GM13977 (cell line): ENCODE measurements at regions not wholly inside any gene's neighbourhood (a gene's known extent, or its start where the extent isn't known, plus 50 kb on each side); places are given as distances from the start of the nearest gene placed in this dataset.

Experiments
- DNase-seq: peaks from one replicate; pipeline ENCODE4 v3.0.0; 2012; ENCODE audit warnings: low spot score
- in situ Hi-C: fragments of 300-500 bp; cut with MboI; formaldehyde crosslinking; loops from one replicate; pipeline ENCODE4 v1.12.0; 2022; ENCODE audit warnings: low sequenced_read_pairs, low pct_unique_long_range_greater_than_20kb, mixed read lengths, inconsistent platforms; ENCODE audit not compliant: unreplicated experiment
- TF ChIP-seq, protein P1 (sequence below): IDR thresholded peaks from 2 replicates; pipeline ENCODE4 v1.5.1; 2012; ENCODE audit warnings: mild to moderate bottlenecking, control low read depth; ENCODE audit not compliant: insufficient read depth; ENCODE audit errors: extremely low read depth, missing control alignments

DNA sequence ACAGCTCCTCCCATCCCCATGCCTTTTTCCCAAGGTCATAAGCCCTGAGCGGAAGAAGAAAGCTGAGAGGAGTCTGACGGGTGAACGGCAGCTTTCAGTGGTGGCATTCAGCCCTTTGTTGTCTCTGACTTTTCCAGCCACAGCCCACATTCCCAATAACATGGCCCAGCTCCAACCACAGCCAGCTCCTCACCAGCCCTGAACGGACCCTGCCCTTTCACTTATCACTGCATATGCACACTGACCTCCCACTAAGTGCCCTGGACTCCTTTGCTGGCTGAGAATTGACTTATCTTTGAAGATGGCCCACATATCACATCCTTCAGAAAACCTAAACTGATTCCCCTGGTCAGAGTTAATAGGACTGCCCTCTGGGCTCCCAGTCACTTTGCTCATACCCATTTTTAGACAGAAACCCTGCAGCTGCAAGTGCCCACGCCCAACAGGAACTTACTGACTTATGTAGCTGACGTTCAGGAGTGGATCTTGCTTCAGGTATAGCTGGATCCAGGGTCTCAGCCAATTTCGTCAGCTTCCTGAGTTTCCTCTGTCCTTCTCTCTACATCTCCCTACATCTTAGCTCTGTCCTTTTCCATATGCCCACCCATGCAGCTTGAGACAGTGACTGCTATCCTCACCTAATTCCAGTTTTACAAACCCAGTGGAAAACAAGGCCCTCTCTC lies 348.5 kb upstream of the PROK2 start:
- in situ Hi-C loops = no loop called here
- DNase-seq = no peak
- TF ChIP-seq, protein P1, sequence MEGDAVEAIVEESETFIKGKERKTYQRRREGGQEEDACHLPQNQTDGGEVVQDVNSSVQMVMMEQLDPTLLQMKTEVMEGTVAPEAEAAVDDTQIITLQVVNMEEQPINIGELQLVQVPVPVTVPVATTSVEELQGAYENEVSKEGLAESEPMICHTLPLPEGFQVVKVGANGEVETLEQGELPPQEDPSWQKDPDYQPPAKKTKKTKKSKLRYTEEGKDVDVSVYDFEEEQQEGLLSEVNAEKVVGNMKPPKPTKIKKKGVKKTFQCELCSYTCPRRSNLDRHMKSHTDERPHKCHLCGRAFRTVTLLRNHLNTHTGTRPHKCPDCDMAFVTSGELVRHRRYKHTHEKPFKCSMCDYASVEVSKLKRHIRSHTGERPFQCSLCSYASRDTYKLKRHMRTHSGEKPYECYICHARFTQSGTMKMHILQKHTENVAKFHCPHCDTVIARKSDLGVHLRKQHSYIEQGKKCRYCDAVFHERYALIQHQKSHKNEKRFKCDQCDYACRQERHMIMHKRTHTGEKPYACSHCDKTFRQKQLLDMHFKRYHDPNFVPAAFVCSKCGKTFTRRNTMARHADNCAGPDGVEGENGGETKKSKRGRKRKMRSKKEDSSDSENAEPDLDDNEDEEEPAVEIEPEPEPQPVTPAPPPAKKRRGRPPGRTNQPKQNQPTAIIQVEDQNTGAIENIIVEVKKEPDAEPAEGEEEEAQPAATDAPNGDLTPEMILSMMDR = no peak

DNA sequence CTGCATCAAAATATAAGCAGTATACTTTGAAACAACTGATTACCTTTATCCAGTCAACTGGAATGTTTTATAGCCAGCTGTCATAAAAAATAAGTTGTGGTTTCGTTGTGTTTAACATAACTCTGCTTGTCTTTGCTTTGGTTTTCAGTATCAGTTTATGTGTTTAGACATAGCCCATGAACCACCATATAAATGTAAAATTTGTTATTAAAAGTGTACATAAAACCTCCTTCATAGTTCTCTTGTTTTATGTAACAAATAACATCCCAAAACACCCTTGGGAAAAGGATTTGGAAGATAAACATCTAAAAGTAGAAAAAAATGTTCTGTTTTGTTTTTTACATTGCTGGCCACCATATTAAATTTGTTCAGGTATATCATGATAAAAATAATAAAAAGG lies 347.0 kb upstream of the PROK2 start:
- no peak for DNase-seq
- TF ChIP-seq, protein P1 = no peak
- in situ Hi-C loops = no loop called here

DNA sequence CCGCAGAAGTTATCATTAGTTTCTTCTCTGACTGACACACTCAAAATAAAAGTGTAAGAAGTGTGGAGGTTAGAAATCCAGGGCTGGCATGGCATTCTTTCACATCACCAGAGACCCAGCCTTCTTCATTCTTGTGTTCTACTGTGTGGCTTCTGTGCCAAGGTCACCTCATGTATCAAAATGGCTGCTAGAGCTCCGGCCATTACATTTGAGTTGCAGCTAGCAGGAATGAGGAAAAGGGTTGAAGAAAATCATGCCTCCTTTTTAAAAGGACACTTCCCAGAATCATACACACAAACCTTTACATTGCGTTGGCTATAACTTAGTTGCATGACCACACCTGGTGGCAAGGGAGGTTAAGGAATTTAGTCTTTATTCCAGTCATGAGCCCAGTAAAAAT lies 345.6 kb upstream of the PROK2 start:
- TF ChIP-seq, protein P1 = no peak
- in situ Hi-C loops = no loop called here
- DNase-seq = no peak

DNA sequence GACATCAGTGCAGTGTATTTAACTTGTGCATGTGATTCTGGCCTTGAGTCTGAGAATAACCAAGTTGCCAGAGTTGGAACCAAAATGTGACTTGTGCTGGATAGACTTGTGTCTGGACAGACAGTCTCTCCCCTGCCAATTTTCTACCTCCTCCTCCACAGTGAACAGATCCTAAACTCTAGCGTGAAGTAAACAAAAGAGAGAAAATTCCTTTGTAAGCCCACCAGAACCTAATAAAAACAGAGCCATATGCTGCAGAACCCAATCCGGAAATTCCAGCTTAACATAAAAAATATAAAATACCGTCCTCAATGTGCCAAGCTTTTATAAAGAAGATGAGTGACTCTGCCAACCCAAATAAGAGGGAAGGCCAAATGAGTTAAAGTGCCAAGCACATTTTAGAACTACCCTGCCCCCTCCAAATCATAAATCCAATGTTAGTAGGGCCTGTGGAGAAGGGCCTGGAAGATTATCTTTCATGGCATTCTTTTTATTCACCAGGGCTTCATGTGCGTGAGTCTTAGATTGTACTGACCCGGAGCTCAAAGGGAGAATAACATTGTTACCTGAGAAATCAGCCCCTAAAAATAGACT lies 344.6 kb upstream of the PROK2 start:
- in situ Hi-C loops = no loop called here
- no peak for DNase-seq
- TF ChIP-seq, protein P1 = no peak

DNA sequence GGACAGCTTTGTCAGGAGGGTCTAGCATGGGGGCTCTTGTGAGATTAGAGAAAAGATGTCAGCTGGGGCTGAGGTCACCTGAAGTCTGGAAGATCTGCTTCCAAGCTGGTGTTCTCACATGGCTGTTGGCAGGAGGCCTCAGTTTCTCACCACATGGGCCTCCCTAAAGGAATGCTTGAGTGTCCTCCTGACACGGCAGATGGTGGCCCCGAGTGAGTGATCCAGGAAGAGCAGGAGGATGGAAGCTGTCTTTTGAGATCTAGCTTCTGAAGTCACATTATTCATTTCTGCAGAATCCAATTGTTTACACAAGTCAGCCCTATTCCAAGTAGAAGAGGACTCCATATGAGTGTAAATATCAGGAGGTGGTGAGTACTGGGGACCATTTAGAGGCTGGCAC lies 344.0 kb upstream of the PROK2 start:
- TF ChIP-seq, protein P1 = no peak
- in situ Hi-C loops = no loop called here
- no peak for DNase-seq

DNA sequence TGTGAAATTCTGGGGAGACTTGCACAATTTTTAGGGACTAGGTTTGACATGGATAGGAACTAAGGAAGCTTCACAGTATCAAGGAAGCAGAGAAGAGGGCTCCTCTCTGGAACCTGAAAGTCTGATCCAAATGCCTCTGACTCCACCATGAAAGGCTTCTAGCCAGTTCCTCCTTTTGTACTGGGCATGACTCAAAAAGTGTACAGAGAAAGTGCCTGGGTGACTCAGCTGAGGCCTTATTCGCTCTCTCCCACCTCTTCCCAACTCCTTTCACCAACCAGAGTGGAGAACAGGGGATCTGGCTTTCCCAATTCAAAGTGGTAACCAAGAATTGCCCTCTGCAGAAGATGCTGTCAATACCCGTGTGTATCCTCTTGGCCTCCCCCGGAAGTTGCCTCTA lies 342.9 kb upstream of the PROK2 start:
- no peak for DNase-seq
- TF ChIP-seq, protein P1 = no peak
- in situ Hi-C loops = no loop called here
